IPS-11a (cell line): ENCODE measurements at regions not wholly inside any gene's neighbourhood (a gene's known extent, or its start where the extent isn't known, plus 50 kb on each side); places are given as distances from the start of the nearest gene placed in this dataset.

Source experiments
- H3K4me3 ChIP-seq: one replicate; pipeline ENCODE4 v1.5.1; 2013; ENCODE audit warnings: low read depth, low read length, control low read depth

GRCh38 chr17:70629902-70630301 lies 460.6 kb downstream of the KCNJ2 start:
- H3K4me3 ChIP-seq, result no peak overlapping the region

- H3K4me3 ChIP-seq, result no peak overlapping the region
Observed at GRCh38 chr17:70636517-70637133, 467.3 kb downstream of the KCNJ2 start.

- H3K4me3 ChIP-seq, result no peak overlapping the region
Observed at GRCh38 chr17:70642059-70642458, 472.7 kb downstream of the KCNJ2 start.

GRCh38 chr17:70644096-70644495 lies 474.8 kb downstream of the KCNJ2 start:
- H3K4me3 ChIP-seq, result no peak overlapping the region

- no peak overlapping the region for H3K4me3 ChIP-seq
Observed at GRCh38 chr17:70646673-70647072, 477.3 kb downstream of the KCNJ2 start.

- no peak overlapping the region for H3K4me3 ChIP-seq
Observed at GRCh38 chr17:70648166-70648565, 478.8 kb downstream of the KCNJ2 start.

- H3K4me3 ChIP-seq, result no peak overlapping the region
Observed at GRCh38 chr17:70653850-70654249, 484.5 kb downstream of the KCNJ2 start.

- H3K4me3 ChIP-seq, result no peak overlapping the region
Observed at GRCh38 chr17:70654706-70655105, 485.4 kb downstream of the KCNJ2 start.

- H3K4me3 ChIP-seq, result no peak overlapping the region
Observed at GRCh38 chr17:70655176-70655958, 486.0 kb downstream of the KCNJ2 start.

- no peak overlapping the region for H3K4me3 ChIP-seq
Observed at GRCh38 chr17:70658317-70658716, 489.0 kb downstream of the KCNJ2 start.

GRCh38 chr17:70658840-70659239 lies 489.5 kb downstream of the KCNJ2 start:
- no peak overlapping the region for H3K4me3 ChIP-seq

GRCh38 chr17:70661342-70662222 lies 492.2 kb downstream of the KCNJ2 start:
- no peak overlapping the region for H3K4me3 ChIP-seq

- no peak overlapping the region for H3K4me3 ChIP-seq
Observed at GRCh38 chr17:70668276-70668937, 499.1 kb downstream of the KCNJ2 start.

GRCh38 chr17:70668938-70669778 lies 499.8 kb downstream of the KCNJ2 start:
- H3K4me3 ChIP-seq, result no peak overlapping the region

- no peak overlapping the region for H3K4me3 ChIP-seq
Observed at GRCh38 chr17:70674061-70674460, 504.7 kb downstream of the KCNJ2 start.

- no peak overlapping the region for H3K4me3 ChIP-seq
Observed at GRCh38 chr17:70675070-70675590, 505.8 kb downstream of the KCNJ2 start.

- no peak overlapping the region for H3K4me3 ChIP-seq
Observed at GRCh38 chr17:70677783-70678647, 508.7 kb downstream of the KCNJ2 start.

GRCh38 chr17:70678889-70679288 lies 509.6 kb downstream of the KCNJ2 start:
- H3K4me3 ChIP-seq, result no peak overlapping the region

GRCh38 chr17:70683936-70684335 lies 514.6 kb downstream of the KCNJ2 start:
- H3K4me3 ChIP-seq, result no peak overlapping the region
